GM21576 (cell line): ENCODE measurements at regions not wholly inside any gene's neighbourhood (a gene's known extent, or its start where the extent isn't known, plus 50 kb on each side); places are given as distances from the start of the nearest gene placed in this dataset.

Experiments
- ATAC-seq: cut with Tn5 transposase; IDR thresholded peaks from one replicate; pipeline ENCODE4 v1.9.1; 2021; ENCODE audit warnings: mild to moderate bottlenecking, moderate library complexity; ENCODE audit not compliant: unreplicated experiment

DNA sequence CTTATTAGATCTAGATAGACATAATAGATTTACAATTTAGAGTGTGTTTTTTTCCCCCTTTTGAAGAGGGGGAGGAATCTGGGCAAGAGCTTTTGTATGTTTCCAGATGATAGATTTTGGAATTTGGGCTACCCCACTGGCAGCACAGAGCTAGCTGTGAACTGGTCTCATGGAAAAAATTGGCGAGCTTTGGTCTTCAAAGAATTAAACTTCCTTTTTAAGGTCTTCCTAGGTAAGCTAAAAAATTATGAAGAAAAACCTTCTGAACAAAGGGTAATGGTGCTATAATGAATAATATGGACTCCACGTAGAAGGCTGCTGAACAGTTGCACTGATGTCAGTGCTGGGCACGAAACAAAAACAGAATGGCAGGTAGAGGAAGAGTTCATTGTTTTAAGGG lies 109.3 kb downstream of the ZIC5 start:
- ATAC-seq = no peak

GRCh38 chr13:99861771-99862170 lies 109.8 kb downstream of the ZIC5 start:
- no peak for ATAC-seq

GRCh38 chr13:99860745-99861144 lies 110.8 kb downstream of the ZIC5 start:
- ATAC-seq = no peak

DNA sequence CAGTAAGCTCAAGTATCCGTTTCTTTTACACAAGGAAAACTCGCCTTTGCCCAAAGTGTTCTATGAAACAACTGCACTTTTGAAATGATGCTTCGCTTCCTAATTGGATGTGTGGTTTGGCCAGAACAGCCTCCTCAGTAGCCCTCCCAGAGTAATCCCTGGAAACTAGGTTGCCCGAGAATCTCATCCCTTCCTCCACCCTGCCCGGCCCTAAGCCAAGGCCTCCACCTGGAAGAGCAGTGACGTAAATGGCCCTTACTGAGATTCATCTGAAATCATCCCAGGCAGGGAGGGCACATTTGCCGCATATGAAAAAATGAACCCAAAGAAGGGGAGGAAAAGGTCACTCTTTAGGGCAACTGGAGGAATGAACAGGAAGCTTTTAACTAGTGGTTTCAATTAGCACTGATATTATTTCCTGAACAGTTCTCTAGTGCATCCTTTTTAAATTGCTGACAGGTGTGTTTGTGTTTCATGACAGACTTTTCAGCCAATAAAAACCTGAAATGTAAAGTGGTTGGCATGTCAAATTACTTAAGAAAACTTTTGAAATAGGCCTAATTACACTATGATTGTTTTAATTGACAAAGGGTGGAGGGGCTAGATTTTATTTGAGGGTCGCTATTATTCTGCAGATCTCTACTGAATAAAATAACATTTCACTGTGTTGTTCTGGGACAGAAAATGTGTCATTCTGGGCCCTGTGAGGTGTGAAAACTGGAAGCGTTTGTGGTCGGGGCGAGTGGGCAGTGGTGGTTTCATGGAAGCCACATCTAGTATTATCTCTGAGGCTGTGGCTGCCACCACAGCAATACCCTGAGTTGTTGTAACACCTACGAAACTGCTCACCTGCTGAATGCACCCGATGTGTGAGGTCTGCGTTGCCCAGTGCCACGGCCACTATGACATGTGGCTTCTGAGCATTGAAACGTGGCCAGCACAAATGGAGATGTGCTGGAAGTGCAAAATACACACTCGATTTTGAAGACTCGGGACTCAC lies 112.1 kb downstream of the ZIC5 start:
- peak; percentile 85 for ATAC-seq

DNA sequence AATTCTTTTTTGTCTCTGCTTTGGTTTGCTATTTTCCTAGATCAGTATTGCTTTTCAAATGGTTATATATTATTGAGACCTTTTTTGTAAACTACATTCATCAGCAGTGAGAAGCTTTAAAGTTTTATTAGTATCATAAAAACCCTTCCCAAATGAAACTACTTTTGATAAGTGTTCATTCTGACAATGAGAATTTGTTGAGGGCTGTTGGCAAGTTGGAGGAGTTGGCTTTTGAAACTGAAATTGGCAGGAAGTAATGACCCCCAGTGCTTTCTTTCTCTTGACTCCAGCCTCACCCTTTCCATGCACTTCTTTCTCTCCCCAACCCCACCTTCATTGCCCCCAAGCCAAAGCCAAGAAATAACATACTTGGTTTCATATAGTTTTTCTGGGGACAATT lies 113.8 kb downstream of the ZIC5 start:
- no peak for ATAC-seq

- ATAC-seq = no peak
Measured at GRCh38 chr13:99855526-99856420, 115.8 kb downstream of the ZIC5 start.

DNA sequence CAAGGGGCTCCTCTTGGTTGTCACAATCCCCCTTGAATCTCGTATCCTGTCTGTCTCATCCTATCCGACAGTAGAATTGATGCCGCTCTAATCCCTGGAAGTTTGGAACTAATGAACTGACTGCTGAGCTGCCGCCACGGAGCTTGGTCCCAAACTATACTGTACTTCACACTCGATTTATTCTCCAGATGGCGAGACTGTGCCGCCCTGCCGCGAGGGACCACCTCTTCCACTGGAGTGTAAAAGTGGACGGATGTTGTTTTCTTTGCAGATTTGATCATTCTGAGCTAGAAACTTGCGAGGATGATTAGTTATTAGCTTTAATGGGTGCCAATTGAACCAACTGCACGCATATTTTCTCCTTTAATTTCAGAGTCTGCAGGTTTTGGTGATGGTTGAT lies 117.2 kb downstream of the ZIC5 start:
- ATAC-seq = no peak

DNA sequence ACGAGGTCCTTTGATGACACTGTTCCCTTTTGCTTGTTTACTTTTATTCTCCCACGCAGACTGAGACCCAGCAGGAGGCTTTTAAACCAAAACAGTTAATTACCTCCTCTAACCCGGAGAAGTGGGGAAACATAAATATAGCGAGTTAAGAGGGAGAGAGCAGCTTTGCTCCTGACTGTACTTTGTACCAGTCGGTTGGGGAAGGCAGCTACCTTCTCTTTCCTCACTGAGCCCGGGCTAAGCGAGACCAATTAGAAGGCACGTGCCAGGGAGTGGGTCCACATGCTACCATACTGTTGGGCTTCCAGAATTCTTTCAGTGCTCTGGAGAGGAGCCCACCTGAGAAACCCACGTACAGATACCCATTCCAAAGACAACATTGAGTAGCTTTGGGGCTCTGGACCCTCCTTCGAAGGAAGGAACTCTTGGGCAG lies 124.2 kb downstream of the ZIC5 start:
- ATAC-seq = no peak

- ATAC-seq = no peak
Measured at GRCh38 chr13:99845161-99845874, 126.2 kb downstream of the ZIC5 start.

DNA sequence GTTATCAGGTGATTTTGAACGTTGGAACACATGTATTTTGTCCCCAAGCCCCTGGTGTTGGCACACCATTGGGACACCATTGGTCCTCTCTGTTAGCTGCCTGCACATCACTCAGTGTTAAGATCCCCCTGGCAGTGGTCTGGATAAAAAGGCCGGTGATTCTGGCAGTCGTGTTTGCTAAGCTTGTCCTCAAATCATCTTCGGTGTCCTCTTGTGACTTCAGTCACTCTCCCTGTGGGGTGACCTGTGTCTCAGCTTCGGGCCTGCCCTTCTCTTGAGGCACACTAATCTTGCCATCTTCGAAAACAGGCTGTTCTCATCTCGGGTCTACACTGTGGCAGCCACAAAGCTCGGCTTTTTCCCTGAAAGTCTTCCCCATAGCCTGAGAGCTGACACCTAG lies 127.1 kb downstream of the ZIC5 start:
- ATAC-seq = no peak

DNA sequence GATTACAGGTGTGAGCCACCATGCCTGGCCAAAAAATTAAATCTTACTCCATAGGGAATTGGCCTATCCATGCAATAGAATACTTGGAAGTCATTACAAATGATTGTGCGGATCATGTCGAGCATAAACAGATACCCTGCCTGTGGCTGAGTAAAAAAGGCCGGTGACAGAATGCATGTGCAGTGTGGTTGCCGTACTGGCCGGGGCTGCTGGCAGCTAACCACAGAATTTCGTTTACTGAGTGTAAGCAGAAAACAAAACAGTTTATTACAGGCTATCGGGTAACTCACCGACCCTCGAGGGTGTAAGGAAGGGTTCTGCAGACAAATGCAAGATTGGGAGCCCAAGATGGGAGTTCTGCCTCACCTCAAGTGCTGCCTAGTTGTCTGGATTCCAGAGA lies 127.7 kb downstream of the ZIC5 start:
- no peak for ATAC-seq

- ATAC-seq = no peak
Measured at GRCh38 chr13:99842405-99842804, 129.2 kb downstream of the ZIC5 start.

DNA sequence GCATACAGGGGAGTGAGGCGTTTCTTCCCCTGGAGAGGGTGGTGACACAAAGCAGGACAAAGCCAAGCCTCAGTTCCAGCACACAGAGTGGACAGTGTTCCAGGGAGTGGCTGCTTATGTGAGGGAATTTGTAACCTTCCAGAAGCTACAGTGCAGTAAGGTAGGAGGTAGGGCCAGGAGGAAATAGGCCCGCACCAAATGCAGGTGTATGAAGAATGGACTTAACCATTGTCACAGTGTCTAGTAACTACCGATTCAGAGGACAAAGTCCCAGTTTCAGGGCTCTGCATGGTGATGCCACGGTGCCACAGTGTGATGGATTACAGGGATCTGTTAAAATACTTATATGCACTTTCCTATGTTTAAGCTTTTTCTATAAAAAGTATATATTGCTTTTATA lies 135.3 kb downstream of the ZIC5 start:
- no peak for ATAC-seq

- no peak for ATAC-seq
Measured at GRCh38 chr13:99835442-99835841, 136.1 kb downstream of the ZIC5 start.

GRCh38 chr13:99834246-99834645 lies 137.3 kb downstream of the ZIC5 start:
- ATAC-seq = no peak

DNA sequence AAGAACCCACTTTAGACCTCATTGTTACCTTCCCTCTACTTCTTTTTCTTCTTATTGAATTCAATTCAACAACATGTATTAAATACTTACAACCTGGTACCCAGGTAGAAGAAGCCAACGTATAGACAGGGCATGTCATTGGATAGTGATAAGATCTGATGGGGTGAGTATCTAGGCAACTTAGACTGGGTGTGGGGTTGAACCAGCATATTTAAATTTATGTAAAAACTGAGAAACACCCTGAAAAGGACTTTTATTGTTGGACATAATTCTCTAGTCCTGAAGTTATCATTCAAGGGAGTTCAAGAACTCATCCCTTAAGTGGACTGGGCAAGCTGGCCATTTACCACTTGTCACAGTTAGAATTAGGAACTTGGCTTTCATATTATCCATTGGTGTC lies 139.2 kb downstream of the ZIC5 start:
- ATAC-seq = no peak

GRCh38 chr13:99830931-99831330 lies 140.6 kb downstream of the ZIC5 start:
- ATAC-seq = no peak

GRCh38 chr13:99829593-99830239 lies 141.9 kb downstream of the ZIC5 start:
- no peak for ATAC-seq

GRCh38 chr13:99829161-99829560 lies 142.4 kb downstream of the ZIC5 start:
- ATAC-seq = no peak

- no peak for ATAC-seq
Measured at GRCh38 chr13:99828735-99829134, 142.8 kb downstream of the ZIC5 start.

DNA sequence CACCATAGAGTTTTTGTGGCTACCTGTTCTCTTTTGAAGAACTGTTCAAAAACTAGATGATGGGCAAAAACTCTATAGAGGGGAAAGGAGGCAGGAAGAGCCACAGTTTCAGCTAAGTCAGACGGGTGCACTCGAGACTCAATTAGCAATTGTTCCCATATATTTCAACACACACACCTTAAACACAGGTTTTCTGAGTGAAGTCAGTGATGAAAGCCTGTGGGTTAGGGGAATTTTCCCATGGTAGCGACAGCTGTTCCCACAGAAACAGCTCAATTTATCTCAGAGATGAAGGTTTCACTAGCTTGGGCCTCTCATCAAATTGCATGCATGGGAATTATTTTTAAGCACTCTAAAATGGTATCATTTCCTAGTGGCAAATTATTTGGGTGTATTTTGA lies 143.4 kb downstream of the ZIC5 start:
- no peak for ATAC-seq
